Testis (tissue), 2 donors: ENCODE measurements at regions not wholly inside any gene's neighbourhood (a gene's known extent, or its start where the extent isn't known, plus 50 kb on each side); places are given as distances from the start of the nearest gene placed in this dataset.

Experiments
- POLR2A ChIP-seq: fragments of 450-650 bp; IDR thresholded peaks from one replicate; pipeline ENCODE4 v1.6.1; 2017; ENCODE audit warnings: antibody characterized with exemption, mild to moderate bottlenecking, moderate library complexity
- TF ChIP-seq, protein P1 (sequence below), 3 experiments: fragments of 450-650 bp in 2 of 3; fragments of 200-600 bp in 1 of 3; sonication (generic) in 1 of 3; IDR thresholded peaks; one replicate each; pipeline ENCODE4 v1.5.1; 2016 to 2019; ENCODE audit warnings: antibody characterized with exemption in 3 of 3, mild to moderate bottlenecking in 2 of 3, moderate library complexity in 1 of 3

DNA sequence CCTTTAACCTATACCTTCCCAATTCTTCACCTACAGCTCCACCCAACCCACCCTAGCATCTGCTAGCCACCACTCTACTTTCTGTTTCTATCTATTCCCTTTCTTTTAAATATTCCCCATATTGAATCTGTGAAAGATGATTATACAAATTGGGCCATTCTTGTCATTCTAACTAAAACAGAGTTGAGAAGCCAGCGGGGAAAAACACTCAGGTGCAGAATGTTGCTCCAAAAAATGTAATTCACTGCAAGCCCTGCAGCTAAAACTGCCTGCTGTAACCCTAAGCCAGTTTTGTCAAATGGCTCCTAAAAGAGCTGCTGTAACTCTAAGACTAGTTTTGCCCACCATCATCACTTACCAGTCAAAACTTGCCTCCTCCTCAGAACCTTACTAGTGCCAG is 1468.6 kb upstream of the MIR17HG start:
- TF ChIP-seq, protein P1, sequence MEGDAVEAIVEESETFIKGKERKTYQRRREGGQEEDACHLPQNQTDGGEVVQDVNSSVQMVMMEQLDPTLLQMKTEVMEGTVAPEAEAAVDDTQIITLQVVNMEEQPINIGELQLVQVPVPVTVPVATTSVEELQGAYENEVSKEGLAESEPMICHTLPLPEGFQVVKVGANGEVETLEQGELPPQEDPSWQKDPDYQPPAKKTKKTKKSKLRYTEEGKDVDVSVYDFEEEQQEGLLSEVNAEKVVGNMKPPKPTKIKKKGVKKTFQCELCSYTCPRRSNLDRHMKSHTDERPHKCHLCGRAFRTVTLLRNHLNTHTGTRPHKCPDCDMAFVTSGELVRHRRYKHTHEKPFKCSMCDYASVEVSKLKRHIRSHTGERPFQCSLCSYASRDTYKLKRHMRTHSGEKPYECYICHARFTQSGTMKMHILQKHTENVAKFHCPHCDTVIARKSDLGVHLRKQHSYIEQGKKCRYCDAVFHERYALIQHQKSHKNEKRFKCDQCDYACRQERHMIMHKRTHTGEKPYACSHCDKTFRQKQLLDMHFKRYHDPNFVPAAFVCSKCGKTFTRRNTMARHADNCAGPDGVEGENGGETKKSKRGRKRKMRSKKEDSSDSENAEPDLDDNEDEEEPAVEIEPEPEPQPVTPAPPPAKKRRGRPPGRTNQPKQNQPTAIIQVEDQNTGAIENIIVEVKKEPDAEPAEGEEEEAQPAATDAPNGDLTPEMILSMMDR (IDR thresholded peaks at IDR 0.05) = no peak
- TF ChIP-seq POLR2A = no peak
